CD4-positive, alpha-beta T cell treated with Interleukin-6 at 100 ng/mL for 8 hours (primary cell): ENCODE measurements at regions not wholly inside any gene's neighbourhood (a gene's known extent, or its start where the extent isn't known, plus 50 kb on each side); places are given as distances from the start of the nearest gene placed in this dataset.

Source experiments
- DNase-seq: peaks from one replicate; pipeline ENCODE4 v3.0.0-alpha.2; 2020; ENCODE audit warnings: mixed read lengths, low spot score

- DNase-seq: no peak
These were observed 205.7 kb upstream of the FAM83B start for GRCh38 chr6:54640911-54641310.

DNA sequence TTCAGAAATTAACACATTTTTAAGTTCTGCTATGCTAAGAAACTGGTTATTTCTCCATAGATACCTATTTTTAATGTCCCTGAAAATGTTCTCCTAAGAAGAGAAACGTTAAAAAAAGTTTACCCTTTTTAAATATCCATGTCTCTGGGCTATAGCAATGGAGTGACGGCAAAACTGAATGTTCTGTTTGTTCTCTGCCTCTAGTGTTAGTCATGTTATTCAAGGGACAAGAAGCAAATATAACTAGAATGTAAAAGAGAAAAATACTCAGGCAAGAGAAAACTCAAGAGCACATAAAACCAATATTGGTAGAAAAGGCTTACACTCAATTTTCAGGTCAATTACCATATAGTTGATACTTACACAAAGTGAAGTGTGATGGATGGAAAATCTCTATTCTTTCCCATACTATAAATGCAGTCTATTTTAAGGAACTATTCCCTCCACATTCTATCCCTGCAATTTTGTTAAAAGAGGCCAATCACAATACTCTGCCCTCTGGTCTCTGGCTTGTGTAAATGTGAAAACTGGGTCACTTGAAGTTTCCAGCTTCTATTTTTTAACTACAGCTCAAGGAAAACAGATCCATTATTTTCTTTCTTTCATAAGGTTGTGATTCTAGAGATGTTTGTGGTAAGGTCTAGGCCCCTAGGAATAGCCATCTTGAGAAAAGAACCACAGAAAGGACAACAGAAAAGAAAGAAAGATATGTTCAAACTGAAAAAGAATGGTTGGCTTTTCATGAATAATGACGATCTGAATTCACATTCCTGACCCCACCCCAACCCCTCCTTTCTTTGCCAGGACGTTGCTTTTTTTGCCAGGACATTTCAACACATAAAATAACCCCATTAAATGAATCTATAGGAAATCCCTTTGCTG is 200.3 kb upstream of the FAM83B start:
- DNase-seq: no peak

DNA sequence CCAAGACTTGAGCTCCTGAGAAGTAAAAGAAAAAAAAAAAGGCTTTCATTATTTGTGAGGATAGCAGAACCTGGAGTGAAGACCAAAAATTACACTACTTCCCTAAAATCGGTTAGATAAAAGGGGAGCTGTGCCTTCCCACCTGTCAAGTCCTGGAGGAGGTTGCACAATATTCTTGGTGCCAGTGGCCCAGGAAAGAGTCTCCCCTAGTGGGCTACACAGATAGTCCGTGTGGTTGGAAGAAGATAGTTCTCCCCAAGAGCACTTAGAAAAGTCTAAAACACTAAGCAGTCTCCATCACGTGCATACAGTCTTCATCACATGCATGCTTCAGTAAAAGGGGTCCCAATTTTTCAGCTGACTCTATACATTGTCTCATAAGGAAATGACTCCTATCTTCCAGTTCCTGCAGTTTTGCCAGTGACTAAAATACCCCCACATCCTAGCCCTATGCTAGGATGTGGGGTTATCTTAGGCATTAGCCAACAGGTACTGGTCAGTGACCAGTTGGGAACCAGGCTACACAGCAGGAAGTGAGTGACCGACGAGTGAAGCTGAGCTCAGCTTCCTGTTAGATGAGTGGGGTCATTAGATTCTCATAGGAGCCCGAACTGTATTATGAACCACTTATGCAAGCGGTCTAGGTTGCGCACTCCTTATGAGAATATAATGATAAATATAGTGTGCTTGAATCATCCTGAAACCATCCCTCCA is 199.5 kb upstream of the FAM83B start:
- DNase-seq: no peak

DNA sequence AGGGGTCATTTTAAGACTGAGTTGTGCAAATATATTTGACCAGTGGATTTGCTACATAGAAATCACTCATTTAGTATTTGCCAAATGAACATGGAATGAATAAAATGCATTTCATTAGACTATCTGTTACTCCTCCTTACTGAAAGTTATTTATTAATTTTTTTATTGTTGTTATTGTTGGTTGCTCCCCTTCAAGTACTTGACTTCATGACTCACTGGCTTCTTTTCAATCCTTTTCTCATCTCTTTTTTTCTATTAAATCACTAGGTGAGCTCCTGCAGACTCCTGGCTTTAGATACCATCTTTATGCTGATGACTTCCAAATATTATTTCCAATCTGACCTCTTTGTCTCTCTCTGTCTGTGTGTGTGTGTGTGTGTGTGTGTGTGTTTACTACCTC is 192.2 kb upstream of the FAM83B start:
- DNase-seq: no peak

DNA sequence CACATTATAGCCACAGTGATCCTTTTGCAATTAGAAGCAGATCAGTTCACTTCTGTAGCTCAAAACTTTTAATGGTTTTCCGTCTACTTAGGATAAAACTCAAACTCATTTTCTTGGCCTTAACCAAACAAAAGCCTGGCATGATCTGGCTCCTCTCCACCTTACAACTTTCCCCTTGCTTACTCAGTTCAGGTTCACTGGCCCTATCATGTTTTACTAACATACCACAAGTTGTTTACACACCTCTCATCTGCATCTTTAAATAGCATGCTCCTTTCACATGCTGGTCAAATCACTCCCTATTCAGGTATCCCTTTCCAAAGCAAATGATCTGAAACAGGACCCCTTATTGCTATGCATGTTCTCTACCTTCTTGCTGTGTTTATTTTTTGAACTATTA is 191.4 kb upstream of the FAM83B start:
- no peak for DNase-seq

GRCh38 chr6:54665278-54665677 is 181.3 kb upstream of the FAM83B start:
- no peak for DNase-seq

DNA sequence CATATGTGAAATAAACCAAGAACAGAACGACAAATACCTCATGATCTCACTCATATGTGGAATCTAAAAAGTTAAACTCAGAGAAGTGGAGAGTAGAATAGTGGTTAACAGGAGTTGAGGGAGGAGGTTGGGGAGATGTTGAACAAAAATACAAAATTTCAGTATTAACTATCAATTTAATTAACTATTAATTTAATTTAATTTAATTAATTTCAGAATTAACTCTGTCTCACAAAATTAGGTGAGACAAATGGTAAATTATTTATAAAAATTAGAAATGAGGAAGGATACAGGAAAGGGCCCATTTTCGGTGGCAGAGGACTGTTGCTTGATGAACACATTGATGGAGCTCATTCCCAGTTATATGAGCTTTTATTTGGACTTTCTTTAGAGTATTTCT is 166.0 kb upstream of the FAM83B start:
- no peak for DNase-seq

- no peak for DNase-seq
These were observed 165.3 kb upstream of the FAM83B start for GRCh38 chr6:54681267-54681666.

GRCh38 chr6:54681987-54682386 is 164.6 kb upstream of the FAM83B start:
- DNase-seq: no peak

GRCh38 chr6:54689620-54690019 is 157.0 kb upstream of the FAM83B start:
- DNase-seq: no peak

DNA sequence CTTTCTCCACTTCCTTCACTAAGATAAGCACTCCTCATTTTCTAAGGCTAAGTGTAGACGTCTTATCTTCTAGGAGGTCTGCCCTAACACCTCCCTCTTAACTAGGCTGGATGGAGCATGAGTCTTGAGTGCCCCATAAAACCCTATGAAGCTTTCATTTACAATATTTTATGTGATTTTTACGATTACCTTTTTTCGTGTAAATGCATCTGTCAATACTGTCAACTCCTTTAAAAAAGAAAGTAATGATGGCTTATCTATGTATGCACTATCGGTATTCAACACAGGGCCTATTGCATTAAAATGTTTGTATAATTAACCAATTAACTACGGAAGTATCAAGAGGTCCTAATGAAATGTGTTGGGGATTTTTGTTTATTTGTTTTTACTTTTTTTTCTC is 156.0 kb upstream of the FAM83B start:
- DNase-seq: no peak

DNA sequence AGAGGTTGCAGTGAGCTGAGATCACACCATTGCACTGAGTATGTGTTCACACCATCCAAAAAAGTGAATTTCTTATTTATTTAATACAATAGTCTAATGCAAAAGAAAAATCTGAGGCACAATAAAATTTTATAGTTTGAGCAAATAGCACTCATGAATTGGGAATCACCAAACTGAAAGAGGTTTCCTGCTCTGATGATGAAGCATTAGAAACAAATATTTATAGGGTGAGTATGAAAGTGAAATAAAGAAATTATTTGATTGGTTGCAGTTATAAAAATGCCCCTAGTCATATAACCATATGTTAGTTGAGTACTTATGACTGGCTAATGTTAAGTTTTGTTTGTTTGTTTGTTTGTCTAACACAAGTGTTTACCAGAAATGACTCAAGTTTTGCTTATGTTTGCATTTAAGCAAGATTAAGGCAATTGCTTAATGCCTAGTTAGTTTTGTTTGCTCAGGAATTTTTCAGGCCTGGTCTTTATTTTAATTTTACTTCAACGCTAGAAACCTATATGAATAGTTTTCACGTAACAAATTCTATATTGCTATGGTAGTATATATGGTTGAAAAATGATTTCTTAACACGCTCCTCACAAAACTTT is 151.5 kb upstream of the FAM83B start:
- no peak for DNase-seq

DNA sequence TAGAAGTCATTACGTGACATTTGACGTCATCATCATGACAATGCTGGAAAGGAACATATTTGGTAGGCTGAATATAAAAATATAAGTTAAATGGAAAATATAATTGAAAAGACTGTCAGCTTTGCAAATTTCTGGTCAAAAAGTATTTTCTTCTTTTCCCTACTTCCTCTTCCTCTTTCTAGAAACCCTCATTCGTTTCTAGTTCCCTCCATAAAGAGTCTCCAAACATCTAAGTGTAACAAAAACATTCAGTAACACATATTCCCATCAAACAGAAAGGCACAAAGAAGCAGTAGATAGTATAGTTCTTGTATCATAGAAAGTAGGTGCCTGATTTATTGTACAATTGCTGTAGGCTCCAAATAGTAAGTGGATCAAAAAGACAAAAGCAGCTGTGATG is 150.8 kb upstream of the FAM83B start:
- DNase-seq: no peak

DNA sequence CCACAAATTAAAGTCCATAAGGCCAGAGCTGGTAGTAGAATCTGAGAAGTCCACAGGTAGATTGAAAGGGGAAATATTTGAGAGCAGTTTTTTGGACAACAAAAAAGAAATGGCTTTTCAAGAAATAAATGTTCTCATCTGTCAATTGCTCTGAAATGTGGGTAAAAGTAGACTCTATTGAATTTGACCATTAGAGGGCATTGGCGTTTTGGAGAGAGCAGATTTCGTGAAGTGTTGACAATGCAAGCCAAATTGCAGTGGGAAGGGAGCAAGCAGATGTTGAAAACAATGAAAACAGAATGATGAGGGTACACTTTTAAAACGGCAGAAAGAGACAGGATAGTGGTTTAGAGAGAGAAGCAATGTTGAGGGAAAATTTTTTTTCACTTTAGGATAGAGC is 149.1 kb upstream of the FAM83B start:
- no peak for DNase-seq

DNA sequence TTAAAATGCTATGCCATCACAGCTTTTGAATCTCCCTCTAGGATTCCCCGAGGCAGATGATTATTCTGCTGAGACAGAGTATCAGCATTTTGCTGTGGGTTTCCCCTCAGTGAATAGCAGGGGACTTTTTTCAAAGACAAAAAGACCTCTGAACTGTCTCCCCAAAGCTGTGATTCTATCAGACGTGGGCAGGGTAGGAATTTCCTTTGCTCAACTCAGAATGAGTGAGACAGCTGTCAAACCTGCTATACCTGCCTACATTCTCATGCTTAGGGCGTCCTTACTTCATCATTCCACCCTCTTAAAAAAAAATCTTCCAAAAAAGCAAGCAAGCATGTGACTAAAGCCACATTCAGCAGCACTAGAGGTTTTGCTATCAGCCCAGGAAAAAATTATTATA is 147.6 kb upstream of the FAM83B start:
- no peak for DNase-seq

- DNase-seq: no peak
These were observed 146.4 kb upstream of the FAM83B start for GRCh38 chr6:54700158-54700557.

DNA sequence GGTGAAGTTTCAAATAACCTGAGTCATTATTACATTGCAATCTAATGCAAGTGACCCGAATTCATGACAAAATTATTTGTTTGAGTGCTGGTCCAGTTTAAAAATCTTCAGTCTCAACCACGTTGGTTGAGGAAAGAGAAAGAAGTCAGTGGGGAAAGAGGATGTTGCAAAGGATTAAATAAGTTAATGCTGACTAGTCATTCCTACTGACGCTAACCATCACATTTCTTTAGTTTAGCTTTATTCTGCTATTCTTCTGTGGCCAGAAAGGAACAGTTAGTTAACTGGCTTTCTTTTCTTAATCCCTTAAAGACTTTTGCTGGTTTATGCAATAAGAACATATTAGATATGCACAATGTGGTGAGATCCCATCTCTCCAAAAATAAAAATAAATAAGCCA is 143.8 kb upstream of the FAM83B start:
- DNase-seq: no peak

GRCh38 chr6:54706391-54706790 is 140.2 kb upstream of the FAM83B start:
- no peak for DNase-seq

DNA sequence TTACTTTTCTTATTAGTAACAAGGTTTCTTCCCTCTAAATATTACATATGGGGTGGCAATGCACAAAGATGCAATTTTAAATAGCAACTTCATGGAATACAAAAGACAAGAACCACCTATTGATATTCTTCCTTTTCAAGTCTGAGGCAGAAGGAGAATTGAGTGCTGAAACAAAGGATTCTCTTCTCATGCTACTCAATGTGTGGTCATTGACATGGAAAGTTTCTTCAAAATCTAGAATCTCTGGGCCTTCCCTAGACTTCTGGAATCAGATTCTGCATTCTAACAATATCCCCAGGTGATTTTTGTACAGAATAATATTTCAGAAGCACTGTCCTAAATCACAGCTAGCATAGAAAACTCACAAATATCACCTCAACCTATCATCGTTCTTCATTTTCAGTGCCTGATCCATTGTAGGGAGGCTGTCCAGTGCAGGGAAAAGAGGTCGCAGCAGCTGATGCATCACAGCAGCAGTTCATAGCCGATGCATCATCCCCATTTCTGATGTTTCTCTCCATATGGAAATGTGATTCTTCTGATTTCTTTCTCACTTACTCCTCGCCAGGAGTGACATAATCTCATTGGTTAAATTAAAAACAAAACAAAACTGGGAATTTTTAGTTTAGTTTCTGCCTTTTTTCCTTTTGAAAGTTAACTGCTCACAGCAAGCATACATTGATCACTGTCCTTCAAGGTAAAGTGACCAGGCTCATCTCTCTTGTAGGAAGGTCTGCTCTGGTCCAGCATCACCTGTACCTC is 139.5 kb upstream of the FAM83B start:
- DNase-seq: no peak

DNA sequence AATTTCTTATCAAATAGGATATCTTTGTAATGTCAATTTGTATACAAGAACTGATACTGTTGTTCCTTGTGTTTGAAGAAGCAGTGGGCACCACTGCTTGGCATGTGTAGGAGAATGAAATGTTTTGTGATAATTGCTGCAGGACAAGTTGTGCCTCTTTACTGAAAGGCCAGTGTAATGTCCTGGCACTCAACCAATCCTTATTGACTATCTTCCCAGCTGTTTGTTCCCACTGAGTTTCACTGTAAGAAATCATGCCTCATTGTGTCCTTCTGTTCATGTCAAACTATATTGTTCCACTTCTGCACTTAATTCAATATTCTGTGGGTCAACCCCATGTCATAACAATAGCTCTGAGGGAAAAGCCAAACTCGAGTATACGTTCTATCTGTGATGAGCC is 136.1 kb upstream of the FAM83B start:
- DNase-seq: no peak

DNA sequence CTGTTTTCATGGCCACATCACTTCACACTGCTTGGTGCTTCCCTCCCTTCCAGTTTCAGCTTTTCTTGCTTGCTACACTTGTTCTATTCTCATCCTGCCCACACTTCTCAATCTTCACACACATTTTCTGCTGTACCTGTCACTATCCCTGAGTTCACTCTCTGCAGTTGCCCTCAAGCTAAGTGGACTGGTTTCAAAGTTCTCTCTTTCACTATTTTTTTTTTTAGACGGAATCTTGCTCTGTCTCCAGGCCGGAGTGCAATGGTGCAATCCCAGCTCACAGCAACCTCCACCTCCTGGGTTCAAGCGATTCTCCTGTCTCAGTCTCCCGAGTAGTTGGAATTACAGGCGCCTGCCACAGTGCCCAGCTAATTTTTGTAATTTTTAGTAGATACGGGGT is 130.6 kb upstream of the FAM83B start:
- no peak for DNase-seq

DNA sequence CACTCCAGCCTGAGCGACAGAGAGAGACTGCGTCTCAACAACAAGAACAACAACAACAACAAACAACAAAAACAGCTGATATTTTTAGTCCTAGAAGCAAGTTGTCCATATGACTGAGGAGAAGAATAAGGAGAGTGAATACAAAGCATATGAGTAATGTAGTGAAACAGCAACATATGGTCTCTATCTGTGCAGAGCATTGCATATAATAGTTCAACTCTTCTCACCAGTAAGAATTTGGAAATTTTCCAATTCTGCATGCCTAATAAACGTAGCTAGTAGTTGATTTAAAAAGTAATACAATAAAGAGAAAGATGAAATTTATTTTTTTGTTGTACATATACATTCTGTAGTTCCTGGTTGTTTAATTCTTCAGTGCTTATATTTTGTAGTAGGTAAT is 129.7 kb upstream of the FAM83B start:
- DNase-seq: no peak
